ENCODE measurements at regions not wholly inside any gene's neighbourhood (a gene's known extent, or its start where the extent isn't known, plus 50 kb on each side); places are given as distances from the start of the nearest gene placed in this dataset.
"Not testable (repeated sequence)": the region's sequence is repeated elsewhere in the genome, so short reads cannot be mapped to it uniquely, and the experiment has no call there.

GRCh38 chr7:130853503-130854279 lies 119.7 kb upstream of the KLF14 start:
- no peak overlapping the region for H3K4me3 ChIP-seq
- TF ChIP-seq CTCF (IDR thresholded peaks at IDR 0.05) (no peak), POLR2A (IDR thresholded peaks at IDR 0.05) (no peak)
- DNase-seq, result no peak
- intact Hi-C loops (cut with DNase I; ENCODE audit: low total_unique reads), result no loop called here
- H3K27ac ChIP-seq, result no peak overlapping the region
- H3K36me3 ChIP-seq, result no peaks in the 10 kb centered on the region
- H3K9me3 ChIP-seq, result peaks cover 0 to 27% of the 10 kb centered on the region in 2 donors
- no peaks in the 10 kb centered on the region for H3K27me3 ChIP-seq
- no peaks in the 10 kb centered on the region for H3K4me1 ChIP-seq

GRCh38 chr7:130854481-130854880 lies 120.5 kb upstream of the KLF14 start:
- Histone ChIP-seq H3K4me3 (no peak overlapping the region), H3K27ac (no peak overlapping the region), H3K27me3 (no peaks in the 10 kb centered on the region), H3K9me3 (peaks cover 0 to 35% of the 10 kb centered on the region in 2 donors), H3K4me1 (no peaks in the 10 kb centered on the region), H3K36me3 (no peaks in the 10 kb centered on the region)
- TF ChIP-seq POLR2A (IDR thresholded peaks at IDR 0.05), result no peak
- TF ChIP-seq CTCF (IDR thresholded peaks at IDR 0.05), result no peak
- intact Hi-C loops (cut with DNase I; ENCODE audit: low total_unique reads), result no loop called here
- no peak for DNase-seq

- Histone ChIP-seq H3K4me3 (no peak overlapping the region), H3K9me3 (peaks cover 0 to 40% of the 10 kb centered on the region in 2 donors), H3K27ac (no peak overlapping the region), H3K36me3 (no peaks in the 10 kb centered on the region), H3K27me3 (no peaks in the 10 kb centered on the region), H3K4me1 (no peaks in the 10 kb centered on the region)
- intact Hi-C loops (cut with DNase I; ENCODE audit: low total_unique reads), result no loop called here
- TF ChIP-seq POLR2A (IDR thresholded peaks at IDR 0.05) (no peak), CTCF (IDR thresholded peaks at IDR 0.05) (no peak)
- DNase-seq, result no peak
These were observed 122.9 kb upstream of the KLF14 start for GRCh38 chr7:130856866-130857265.

- H3K27me3 ChIP-seq; H3K36me3 ChIP-seq; DNase-seq; H3K4me1 ChIP-seq; H3K27ac ChIP-seq; intact Hi-C loops (cut with DNase I; ENCODE audit: low total_unique reads); H3K4me3 ChIP-seq: not testable (repeated sequence)
- peaks cover 0 to 40% of the 10 kb centered on the region in 2 donors for H3K9me3 ChIP-seq
These were observed 126.8 kb upstream of the KLF14 start for GRCh38 chr7:130860832-130861231.

GRCh38 chr7:130865408-130866236 lies 131.6 kb upstream of the KLF14 start:
- no peak for DNase-seq
- Histone ChIP-seq H3K4me3 (no peak overlapping the region), H3K27ac (no peak overlapping the region), H3K36me3 (no peaks in the 10 kb centered on the region), H3K27me3 (no peaks in the 10 kb centered on the region), H3K4me1 (no peaks in the 10 kb centered on the region), H3K9me3 (no peaks in the 10 kb centered on the region)
- intact Hi-C loops (cut with DNase I; ENCODE audit: low total_unique reads), result no loop called here
- TF ChIP-seq POLR2A (IDR thresholded peaks at IDR 0.05) (no peak), CTCF (IDR thresholded peaks at IDR 0.05) (no peak)
